GM12873 (cell line): ENCODE measurements at regions not wholly inside any gene's neighbourhood (a gene's known extent, or its start where the extent isn't known, plus 50 kb on each side); places are given as distances from the start of the nearest gene placed in this dataset.
A peak's percentile ranks its signal among the peaks of the same experiment; 100 is the strongest.

Experiments
- TF ChIP-seq, protein P1 (sequence below): IDR thresholded peaks from 2 replicates; pipeline ENCODE4 v1.5.1; 2012; ENCODE audit warnings: low read depth, mild to moderate bottlenecking, moderate library complexity, low read length, control low read depth; ENCODE audit not compliant: insufficient read depth; ENCODE audit errors: missing control alignments

DNA sequence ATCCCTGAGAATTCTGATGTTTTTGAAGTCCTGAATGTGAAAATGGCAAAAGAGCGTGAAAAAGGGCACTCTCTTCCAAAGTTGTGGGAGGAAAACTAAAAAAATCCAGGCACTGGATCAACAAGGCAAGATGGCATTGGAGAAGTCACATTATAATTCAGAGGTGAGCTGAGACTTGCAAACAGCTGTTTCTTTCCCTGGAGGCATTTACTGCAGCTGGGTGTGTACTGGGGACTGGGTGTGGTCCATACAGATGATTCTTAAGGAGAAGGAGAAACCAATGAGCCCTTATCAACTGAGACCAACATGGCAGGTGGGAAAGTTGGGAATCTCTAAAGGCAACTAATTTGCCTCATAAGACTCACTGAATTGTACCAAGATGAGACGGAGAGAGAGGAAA is 313.9 kb downstream of the TRIB2 start:
- TF ChIP-seq, protein P1, sequence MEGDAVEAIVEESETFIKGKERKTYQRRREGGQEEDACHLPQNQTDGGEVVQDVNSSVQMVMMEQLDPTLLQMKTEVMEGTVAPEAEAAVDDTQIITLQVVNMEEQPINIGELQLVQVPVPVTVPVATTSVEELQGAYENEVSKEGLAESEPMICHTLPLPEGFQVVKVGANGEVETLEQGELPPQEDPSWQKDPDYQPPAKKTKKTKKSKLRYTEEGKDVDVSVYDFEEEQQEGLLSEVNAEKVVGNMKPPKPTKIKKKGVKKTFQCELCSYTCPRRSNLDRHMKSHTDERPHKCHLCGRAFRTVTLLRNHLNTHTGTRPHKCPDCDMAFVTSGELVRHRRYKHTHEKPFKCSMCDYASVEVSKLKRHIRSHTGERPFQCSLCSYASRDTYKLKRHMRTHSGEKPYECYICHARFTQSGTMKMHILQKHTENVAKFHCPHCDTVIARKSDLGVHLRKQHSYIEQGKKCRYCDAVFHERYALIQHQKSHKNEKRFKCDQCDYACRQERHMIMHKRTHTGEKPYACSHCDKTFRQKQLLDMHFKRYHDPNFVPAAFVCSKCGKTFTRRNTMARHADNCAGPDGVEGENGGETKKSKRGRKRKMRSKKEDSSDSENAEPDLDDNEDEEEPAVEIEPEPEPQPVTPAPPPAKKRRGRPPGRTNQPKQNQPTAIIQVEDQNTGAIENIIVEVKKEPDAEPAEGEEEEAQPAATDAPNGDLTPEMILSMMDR = no peak

DNA sequence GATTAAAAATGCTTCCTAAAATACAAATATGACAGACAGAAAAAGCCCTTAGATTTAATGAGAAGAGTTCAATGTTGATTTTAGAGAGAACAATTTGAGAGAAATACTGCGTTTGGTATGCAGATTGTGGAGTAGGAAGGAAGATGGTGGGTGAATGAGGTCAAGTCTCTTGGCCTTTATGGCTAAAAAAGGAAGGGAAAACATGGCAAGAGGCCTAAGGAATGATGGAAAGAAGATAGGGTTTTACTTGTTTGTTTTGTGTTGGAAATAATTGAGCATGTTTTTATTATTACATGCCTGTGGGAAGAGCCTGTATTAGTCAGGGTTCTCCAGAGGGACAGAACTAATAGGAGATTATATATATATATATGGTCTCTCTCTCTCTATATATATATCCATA is 318.1 kb downstream of the TRIB2 start:
- TF ChIP-seq, protein P1 = no peak

DNA sequence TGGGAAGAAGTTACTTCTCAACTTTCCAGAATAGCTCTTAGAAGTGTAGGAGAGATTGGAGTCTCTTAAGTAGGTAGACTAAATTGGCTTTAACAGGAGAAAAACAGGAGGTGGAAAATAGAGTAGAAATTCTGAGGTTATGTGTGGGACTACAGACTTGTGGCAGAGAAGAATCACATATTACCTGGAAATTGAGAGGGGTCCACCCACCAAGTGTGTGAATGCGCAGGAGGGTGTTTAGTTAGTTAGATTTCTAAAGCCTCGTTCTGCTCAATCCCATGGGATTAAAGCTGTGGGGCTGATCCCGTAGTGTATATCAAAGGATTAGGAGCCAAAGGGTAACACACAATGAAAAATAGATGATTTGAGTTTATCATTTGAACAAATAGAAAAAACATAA is 319.1 kb downstream of the TRIB2 start:
- TF ChIP-seq, protein P1 = no peak

DNA sequence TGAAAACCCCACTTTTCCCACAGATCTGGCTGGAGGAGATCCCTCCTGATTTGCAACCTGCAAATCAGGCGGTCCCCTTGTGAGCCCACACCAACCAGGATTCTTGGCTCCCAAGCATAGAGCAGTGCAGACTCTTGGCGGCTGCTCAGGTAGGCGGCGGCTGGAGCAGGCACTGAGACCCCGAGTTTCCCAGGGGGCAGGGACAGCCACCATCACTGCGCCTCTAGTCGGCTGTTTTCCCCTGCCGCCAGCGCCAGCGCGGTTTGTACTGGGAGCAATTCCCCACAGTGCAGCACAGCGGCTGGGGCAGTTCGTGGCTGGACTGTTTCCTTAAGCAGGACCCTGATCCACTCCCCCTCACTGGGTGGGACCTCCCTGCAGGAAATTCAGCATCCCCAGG is 323.3 kb downstream of the TRIB2 start:
- TF ChIP-seq, protein P1 = no peak

DNA sequence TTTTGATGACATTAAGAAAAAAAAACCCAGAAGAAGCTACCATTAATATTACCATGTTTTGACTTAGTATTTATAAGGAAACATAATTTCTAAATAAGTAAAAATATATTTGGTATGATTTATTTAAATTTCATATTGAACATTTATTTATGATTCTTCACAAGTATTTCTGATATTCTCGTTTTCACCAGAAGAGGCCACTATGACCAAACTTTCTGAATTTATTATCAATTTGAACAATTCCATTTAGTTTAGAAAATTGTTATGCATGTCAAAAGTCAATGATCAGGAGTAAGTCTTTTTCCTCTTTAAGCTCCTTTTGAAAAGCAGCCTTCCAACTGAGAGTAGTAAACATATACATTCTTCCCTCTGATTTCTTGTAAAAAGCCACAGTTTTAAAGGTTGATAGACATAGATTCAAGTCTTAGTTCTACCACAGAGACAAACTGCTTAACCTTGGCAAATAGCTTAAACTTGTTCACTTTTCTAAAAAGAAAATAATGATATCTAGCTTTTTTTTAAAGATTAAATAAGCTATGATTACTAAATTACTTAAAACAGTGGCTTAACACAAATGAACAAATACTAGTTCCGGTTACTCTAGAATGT is 329.9 kb downstream of the TRIB2 start:
- TF ChIP-seq, protein P1 = no peak

DNA sequence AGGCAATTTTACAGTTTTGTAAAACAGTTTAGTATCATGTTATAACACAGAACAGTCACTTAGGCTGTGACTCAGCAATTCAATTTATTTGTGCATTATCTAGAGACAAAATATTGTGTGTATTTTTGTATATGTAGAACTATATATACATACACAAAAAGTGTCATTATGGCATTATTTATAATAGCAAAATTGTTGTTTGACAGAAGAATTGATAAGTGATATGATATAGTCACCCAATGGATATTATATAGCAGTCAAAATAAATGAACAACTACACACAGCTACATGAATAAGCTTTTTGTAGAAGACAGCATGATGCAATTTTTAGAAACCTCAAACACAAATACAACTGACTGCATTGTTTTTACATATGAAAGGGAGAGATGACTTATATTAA is 334.0 kb downstream of the TRIB2 start:
- TF ChIP-seq, protein P1 = no peak

DNA sequence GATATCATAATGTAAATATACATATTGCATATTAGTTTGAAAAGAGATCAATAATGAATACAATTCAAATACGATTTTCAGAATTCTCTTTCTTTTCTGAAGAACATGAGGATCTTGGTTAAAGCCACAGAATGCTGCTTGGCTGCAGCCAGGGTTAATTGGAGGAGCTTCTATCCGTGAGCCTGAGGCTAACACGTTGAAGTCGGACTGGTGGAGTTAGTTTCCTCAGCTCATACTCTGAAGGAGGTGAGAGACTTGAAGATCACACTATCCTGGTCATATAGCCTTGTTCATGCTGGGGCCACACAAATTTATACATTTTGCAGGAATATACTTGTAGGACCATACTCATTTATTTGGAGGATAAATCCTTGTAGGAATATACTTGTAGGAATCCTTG is 335.8 kb downstream of the TRIB2 start:
- TF ChIP-seq, protein P1 = no peak

DNA sequence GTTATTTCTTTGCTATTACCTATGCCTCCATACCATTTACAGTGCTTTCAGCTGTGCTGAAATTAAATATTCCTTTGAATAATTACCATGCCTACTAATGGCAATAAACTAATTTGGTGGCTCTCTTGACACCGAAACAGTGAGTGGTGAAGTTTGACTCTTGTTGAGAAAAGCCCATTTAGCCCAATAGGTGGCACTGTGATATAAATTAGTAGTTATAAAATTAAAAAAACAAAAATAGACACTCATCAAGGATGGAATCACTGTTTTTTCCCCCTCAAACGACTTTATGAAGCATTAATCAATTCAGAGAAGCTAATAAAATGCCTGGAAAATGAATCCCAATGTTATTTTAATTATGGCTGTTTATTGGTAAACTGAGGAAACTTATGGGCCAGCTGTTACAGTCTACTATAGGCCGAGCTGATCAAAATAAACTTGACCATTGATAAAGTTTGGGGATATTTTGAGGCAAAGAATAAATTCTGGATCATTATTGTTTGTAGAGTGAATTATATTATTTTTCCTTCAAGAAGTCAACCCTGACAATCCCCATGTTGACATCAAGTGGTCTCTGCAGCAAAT is 339.6 kb downstream of the TRIB2 start:
- TF ChIP-seq, protein P1 = peak; percentile 32
